Sigmoid colon (tissue), 6 donors: ENCODE measurements at regions not wholly inside any gene's neighbourhood (a gene's known extent, or its start where the extent isn't known, plus 50 kb on each side); places are given as distances from the start of the nearest gene placed in this dataset.

Experiments used
- DNase-seq: peaks from one replicate; pipeline ENCODE4 v3.0.0-alpha.2; 2019
- H3K27ac ChIP-seq, 4 donors: fragments of 200-600 bp; sonication (generic); one replicate each; pipeline ENCODE4 v1.5.1; 2016 to 2019; ENCODE audit warnings: mild to moderate bottlenecking in 1 of 4
- H3K27me3 ChIP-seq, 3 donors: fragments of 200-600 bp; sonication (generic); one replicate each; pipeline ENCODE4 v1.5.1; 2019; ENCODE audit warnings: mild to moderate bottlenecking in 1 of 3
- H3K36me3 ChIP-seq, 4 donors: fragments of 200-600 bp; sonication (generic); one replicate each; pipeline ENCODE4 v1.5.1; 2016 to 2019
- H3K4me1 ChIP-seq, 4 donors: fragments of 200-600 bp; sonication (generic); one replicate each; pipeline ENCODE4 v1.5.1; 2017 to 2019
- H3K4me3 ChIP-seq, 4 donors: fragments of 200-600 bp; sonication (generic); one replicate each; pipeline ENCODE4 v1.5.1; 2017 to 2019; ENCODE audit warnings: mild to moderate bottlenecking in 2 of 4, moderate library complexity in 1 of 4
- H3K9me3 ChIP-seq, 4 donors: fragments of 200-600 bp in 3 of 4; sonication (generic) in 3 of 4; one replicate each; pipeline versions ENCODE4 v1.5.1 to v1.6.1; 2013 to 2019
- EP300 ChIP-seq, 4 donors: sonication (generic); formaldehyde crosslinking; IDR thresholded peaks; one replicate each; pipeline ENCODE4 v1.6.1; 2017; ENCODE audit warnings: antibody characterized with exemption in 4 of 4
- POLR2A ChIP-seq, 2 donors: fragments of 450-650 bp; IDR thresholded peaks; one replicate each; pipeline ENCODE4 v1.6.1; 2016; ENCODE audit warnings: antibody characterized with exemption in 2 of 2, mild to moderate bottlenecking in 2 of 2, moderate library complexity in 2 of 2
- POLR2AphosphoS5 ChIP-seq, 4 donors: sonication (generic); formaldehyde crosslinking; IDR thresholded peaks; one replicate each; pipeline ENCODE4 v1.6.1; 2017; ENCODE audit warnings: antibody characterized with exemption in 4 of 4
- WGBS, 2 donors: extraction: QIAGEN DNeasy Blood & Tissue Kit; methylation state at CpG; one replicate each; pipeline ENCODE4 v1.1.7; 2013; 5-methylcytosine and 5-hydroxymethylcytosine counted together
- intact Hi-C: fragments of 100-400 bp; cut with DNase I; formaldehyde crosslinking; loops from one replicate; pipeline ENCODE4 v1.15.1; 2023
- small RNA-seq, 3 donors: library from RNA; depleted of rRNA; stranded (forward); fragments of <200 nt; gene quantifications; one replicate each; pipeline ENCODE3, GENCODE V24; 2016
- TF ChIP-seq, protein P1 (sequence below), 4 experiments: fragments of 450-650 bp in 3 of 4; fragments of 200-600 bp in 1 of 4; IDR thresholded peaks; one replicate each; pipeline ENCODE4 v1.5.1; 2016 to 2019; ENCODE audit warnings: antibody characterized with exemption in 4 of 4, mild to moderate bottlenecking in 3 of 4, moderate library complexity in 2 of 4
- donor health status: healthy with polysubstance abuse.
- donor health status: healthy.

DNA sequence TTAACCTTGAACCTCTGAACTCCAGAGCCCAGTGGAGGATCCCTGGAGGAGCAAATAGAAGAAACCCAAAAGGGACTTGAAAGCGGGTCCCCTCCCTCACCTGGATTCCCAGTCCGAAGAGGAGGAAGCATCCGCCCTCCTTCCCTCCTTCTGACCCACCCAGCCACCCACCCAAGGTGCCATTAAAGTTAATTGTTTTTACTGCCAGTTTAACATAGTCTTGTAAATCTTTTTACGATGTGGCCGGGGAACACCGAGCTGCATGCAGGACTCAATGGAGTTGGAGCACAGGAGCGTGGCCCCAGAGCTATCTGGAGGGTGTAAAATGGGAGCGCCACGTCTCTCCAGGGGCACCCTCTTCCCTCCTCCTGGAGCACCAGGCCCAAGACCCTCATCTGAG lies 49.9 kb upstream of the TBX3 start:
- H3K4me1 ChIP-seq: peaks cover 0 to 12% (median 8%) of the 10 kb centered on the region in 4 donors
- H3K36me3 ChIP-seq: no peaks in the 10 kb centered on the region
- no peak overlapping the region for H3K4me3 ChIP-seq
- peaks cover 4 to 42% (median 13%) of the 10 kb centered on the region in 3 donors for H3K27me3 ChIP-seq
- no peaks in the 10 kb centered on the region for H3K9me3 ChIP-seq
- 14 to 36% methylated on average over 9 of the region's 9 CpGs for WGBS, 2 donors
- TF ChIP-seq POLR2AphosphoS5 (IDR thresholded peaks at IDR 0.05) (no peak), EP300 (IDR thresholded peaks at IDR 0.05) (no peak), POLR2A (IDR thresholded peaks at IDR 0.05) (no peak)
- TF ChIP-seq, protein P1, sequence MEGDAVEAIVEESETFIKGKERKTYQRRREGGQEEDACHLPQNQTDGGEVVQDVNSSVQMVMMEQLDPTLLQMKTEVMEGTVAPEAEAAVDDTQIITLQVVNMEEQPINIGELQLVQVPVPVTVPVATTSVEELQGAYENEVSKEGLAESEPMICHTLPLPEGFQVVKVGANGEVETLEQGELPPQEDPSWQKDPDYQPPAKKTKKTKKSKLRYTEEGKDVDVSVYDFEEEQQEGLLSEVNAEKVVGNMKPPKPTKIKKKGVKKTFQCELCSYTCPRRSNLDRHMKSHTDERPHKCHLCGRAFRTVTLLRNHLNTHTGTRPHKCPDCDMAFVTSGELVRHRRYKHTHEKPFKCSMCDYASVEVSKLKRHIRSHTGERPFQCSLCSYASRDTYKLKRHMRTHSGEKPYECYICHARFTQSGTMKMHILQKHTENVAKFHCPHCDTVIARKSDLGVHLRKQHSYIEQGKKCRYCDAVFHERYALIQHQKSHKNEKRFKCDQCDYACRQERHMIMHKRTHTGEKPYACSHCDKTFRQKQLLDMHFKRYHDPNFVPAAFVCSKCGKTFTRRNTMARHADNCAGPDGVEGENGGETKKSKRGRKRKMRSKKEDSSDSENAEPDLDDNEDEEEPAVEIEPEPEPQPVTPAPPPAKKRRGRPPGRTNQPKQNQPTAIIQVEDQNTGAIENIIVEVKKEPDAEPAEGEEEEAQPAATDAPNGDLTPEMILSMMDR (IDR thresholded peaks at IDR 0.05): no peak
- intact Hi-C loops: no loop called here
- DNase-seq: no peak
- H3K27ac ChIP-seq: no peak overlapping the region

Small RNAs in the stretch of these regions (small RNA-seq; reads per million reads assigned to genes)
- gene AC009804.1 (0 reads per million in 3 donors), gene RF00275 (0 reads per million in 3 donors), gene RF00443 (0 reads per million in 3 donors), gene RN7SL865P (0 reads per million in 3 donors)
